Right lobe of liver (tissue), 6 donors: ENCODE measurements at regions not wholly inside any gene's neighbourhood (a gene's known extent, or its start where the extent isn't known, plus 50 kb on each side); places are given as distances from the start of the nearest gene placed in this dataset.

Experiments used
- ATAC-seq, 4 donors: fragments of 200-7000 bp; cut with Tn5 transposase; one replicate each; pipeline ENCODE4 v1.9.1; 2020; ENCODE audit warnings: mild to moderate bottlenecking in 4 of 4, moderate library complexity in 4 of 4
- DNase-seq, 3 donors: peaks; one replicate each; pipeline ENCODE4 v3.0.0-alpha.2; 2020
- H3K27ac ChIP-seq, 3 donors: fragments of 200-600 bp; one replicate each; pipeline ENCODE4 v1.8.0; 2022
- H3K27me3 ChIP-seq, 2 donors: fragments of 200-600 bp; one replicate each; pipeline ENCODE4 v1.8.0; 2022
- H3K36me3 ChIP-seq, 4 donors: fragments of 200-600 bp; sonication (generic) in 1 of 4; one replicate each; pipeline versions ENCODE4 v1.5.1 to v1.8.0; 2017 to 2022; ENCODE audit warnings: control low read depth in 1 of 4
- H3K4me1 ChIP-seq, 4 donors: fragments of 200-600 bp; sonication (generic) in 1 of 4; one replicate each; pipeline versions ENCODE4 v1.5.1 to v1.8.0; 2017 to 2022; ENCODE audit warnings: control low read depth in 1 of 4
- H3K4me3 ChIP-seq, 3 donors: fragments of 200-600 bp; one replicate each; pipeline ENCODE4 v1.8.0; 2022
- H3K9me3 ChIP-seq, 4 donors: fragments of 200-600 bp; sonication (generic) in 1 of 4; one replicate each; pipeline versions ENCODE4 v1.5.1 to v1.8.0; 2017 to 2022; ENCODE audit warnings: control low read depth in 1 of 4
- CTCF ChIP-seq, 4 donors: fragments of 200-600 bp in 3 of 4; fragments of 450-650 bp in 1 of 4; IDR thresholded peaks; one replicate each; pipeline versions ENCODE4 v1.5.1 to v1.8.0; 2016 to 2022; ENCODE audit warnings: antibody characterized with exemption in 4 of 4, mild to moderate bottlenecking in 2 of 4
- POLR2A ChIP-seq: fragments of 450-650 bp; IDR thresholded peaks from one replicate; pipeline ENCODE4 v1.6.1; 2017; ENCODE audit warnings: antibody characterized with exemption, mild to moderate bottlenecking
- WGBS: methylation state at CpG from one replicate; pipeline ENCODE4 v1.1.6; 2018; ENCODE audit warnings: low coverage, low lambda C conversion rate; ENCODE audit not compliant: insufficient coverage; ENCODE audit errors: missing lambda C conversion rate; 5-methylcytosine and 5-hydroxymethylcytosine counted together
- intact Hi-C, 2 donors: fragments of 100-400 bp; cut with DNase I; formaldehyde crosslinking; loops; one replicate each; pipeline versions ENCODE4 v1.11.2 to v1.14.1; 2022
- donor health status: DM: no; HTN: yes; CAD: no.
- donor health status: DM: no; HTN: no; CAD: no.
- donor health status: DM: no; HTN: no; CAD: no.
- donor health status: DM: no; HTN: yes; CAD: no.
- donor health status: DM: no; HTN: yes; CAD: no.

- no peak overlapping the region for H3K4me3 ChIP-seq
- H3K27me3 ChIP-seq: no peaks in the 10 kb centered on the region
- peak in 1 of 3 donors; percentile 63 for DNase-seq
- 39% methylated on average over 5 of the region's 8 CpGs for WGBS
- TF ChIP-seq POLR2A: no peak
- TF ChIP-seq CTCF (IDR thresholded peaks at IDR 0.05): no peak
- no peaks in the 10 kb centered on the region for H3K9me3 ChIP-seq
- ATAC-seq: peak; percentile 42 to 62 (median 54)
- peaks cover 0 to 88% (median 46%) of the 10 kb centered on the region in 4 donors for H3K4me1 ChIP-seq
- peaks cover 0 to 3% (median 0%) of the 10 kb centered on the region in 4 donors for H3K36me3 ChIP-seq
- intact Hi-C loops: no loop called here
- H3K27ac ChIP-seq: peak overlapping the region in 2 of 3 donors; percentile 39 to 50
Measured at GRCh38 chr19:46951171-46951986, 68.3 kb upstream of the NPAS1 start.

- TF ChIP-seq POLR2A: no peak
- TF ChIP-seq CTCF (IDR thresholded peaks at IDR 0.05): no peak
- H3K4me1 ChIP-seq: peaks cover 0 to 73% (median 35%) of the 10 kb centered on the region in 4 donors
- 93% methylated on average over 3 of the region's 5 CpGs for WGBS
- no peak for DNase-seq
- intact Hi-C loops: no loop called here
- no peaks in the 10 kb centered on the region for H3K9me3 ChIP-seq
- peak overlapping the region in 1 of 3 donors; percentile 9 for H3K27ac ChIP-seq
- peaks cover 0 to 3% (median 0%) of the 10 kb centered on the region in 4 donors for H3K36me3 ChIP-seq
- no peak for ATAC-seq
- H3K27me3 ChIP-seq: no peaks in the 10 kb centered on the region
- no peak overlapping the region for H3K4me3 ChIP-seq
Measured at GRCh38 chr19:46952874-46953273, 66.8 kb upstream of the NPAS1 start.

GRCh38 chr19:46953955-46954501 lies 65.6 kb upstream of the NPAS1 start:
- no peak for ATAC-seq

GRCh38 chr19:46954502-46954992 lies 65.1 kb upstream of the NPAS1 start:
- H3K4me1 ChIP-seq: peaks cover 0 to 71% (median 35%) of the 10 kb centered on the region in 4 donors
- no peaks in the 10 kb centered on the region for H3K27me3 ChIP-seq
- intact Hi-C loops: no loop called here
- peak; percentile 47 to 64 (median 58) for ATAC-seq
- H3K36me3 ChIP-seq: peaks cover 0 to 3% (median 0%) of the 10 kb centered on the region in 4 donors
- WGBS: 20% methylated on average over 7 of the region's 7 CpGs
- peak overlapping the region; percentile 61 to 85 (median 73) for H3K27ac ChIP-seq
- H3K9me3 ChIP-seq: no peaks in the 10 kb centered on the region
- TF ChIP-seq POLR2A (no peak), CTCF (IDR thresholded peaks at IDR 0.05) (no peak)
- peak overlapping the region in 1 of 3 donors; percentile 18 for H3K4me3 ChIP-seq
- DNase-seq: no peak

More at GRCh38 chr19:46953955-46954501, 65.6 kb upstream of the NPAS1 start:
- intact Hi-C loops: no loop called here
- H3K27me3 ChIP-seq: no peaks in the 10 kb centered on the region
- TF ChIP-seq POLR2A (no peak), CTCF (IDR thresholded peaks at IDR 0.05) (no peak)
- WGBS: 75% methylated on average over 6 of the region's 6 CpGs
- peak overlapping the region; percentile 61 to 85 (median 73) for H3K27ac ChIP-seq
- H3K4me1 ChIP-seq: peaks cover 0 to 76% (median 37%) of the 10 kb centered on the region in 4 donors
- DNase-seq: no peak
- H3K9me3 ChIP-seq: no peaks in the 10 kb centered on the region
- H3K4me3 ChIP-seq: peak overlapping the region in 1 of 3 donors; percentile 18
- peaks cover 0 to 3% (median 0%) of the 10 kb centered on the region in 4 donors for H3K36me3 ChIP-seq
